HG03457 (cell line): ENCODE measurements at regions not wholly inside any gene's neighbourhood (a gene's known extent, or its start where the extent isn't known, plus 50 kb on each side); places are given as distances from the start of the nearest gene placed in this dataset.
"Not testable (repeated sequence)": the region's sequence is repeated elsewhere in the genome, so short reads cannot be mapped to it uniquely, and the experiment has no call there.

ENCODE experiments used
- ATAC-seq: cut with Tn5 transposase; IDR thresholded peaks from one replicate; pipeline ENCODE4 v1.9.1; 2021; ENCODE audit warnings: moderate number of reproducible peaks; ENCODE audit not compliant: unreplicated experiment

DNA sequence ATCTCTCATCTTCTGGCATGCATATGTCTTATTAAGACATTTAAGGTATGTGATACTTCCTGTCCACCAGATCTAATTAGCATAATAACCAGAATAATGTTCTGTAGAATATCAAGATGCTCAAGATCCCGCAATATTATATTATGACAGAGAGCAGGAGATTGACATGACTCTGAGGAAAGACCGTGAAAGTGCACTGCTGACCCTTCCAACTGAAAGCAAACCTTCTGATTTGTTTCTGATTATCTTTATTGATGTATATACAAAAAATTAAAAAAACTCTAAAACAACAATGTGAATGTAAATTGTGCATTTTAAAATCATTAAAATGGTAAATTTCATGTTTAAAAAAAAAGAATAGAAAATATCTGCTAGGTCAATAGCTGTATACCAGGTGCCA lies 184.4 kb upstream of the TMEM45B start:
- ATAC-seq: no peak

DNA sequence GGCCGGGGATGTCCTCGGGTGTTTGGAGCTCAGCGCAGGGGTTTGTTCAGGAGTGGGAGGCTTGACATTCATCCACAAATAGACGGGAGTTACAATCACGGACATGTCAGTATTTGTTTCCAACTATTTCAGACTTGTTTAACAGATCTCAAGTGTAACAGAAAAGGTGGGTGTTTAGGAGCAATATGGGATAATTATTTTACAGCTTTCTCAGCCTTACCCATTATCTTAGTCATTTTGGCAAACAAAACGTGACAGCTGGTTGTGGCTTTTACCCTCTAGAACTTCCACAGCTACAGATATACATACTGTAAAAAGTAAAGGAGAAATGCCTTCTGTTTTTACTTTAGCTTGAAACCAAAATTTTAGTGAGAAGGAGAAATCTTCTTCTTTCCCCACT lies 178.7 kb upstream of the TMEM45B start:
- ATAC-seq: no peak

DNA sequence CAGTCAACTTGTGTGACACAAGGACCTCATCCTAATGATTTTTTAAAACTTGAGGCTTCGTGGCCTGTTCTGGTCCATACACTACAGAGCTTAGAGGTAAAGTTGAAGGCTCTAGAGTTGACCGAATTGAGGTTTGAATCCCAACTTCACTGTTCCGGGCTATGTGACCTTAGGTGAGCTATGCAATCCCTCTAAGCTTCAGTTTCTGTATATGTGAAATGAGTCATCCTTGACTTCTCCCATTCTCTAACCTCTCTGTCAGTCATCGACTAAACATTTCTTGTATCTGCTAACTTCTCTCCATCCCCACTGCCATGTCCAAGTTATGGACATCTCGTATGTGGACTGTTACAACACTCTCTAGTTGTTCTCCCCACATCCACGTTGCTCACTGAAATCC lies 178.2 kb upstream of the TMEM45B start:
- no peak for ATAC-seq

DNA sequence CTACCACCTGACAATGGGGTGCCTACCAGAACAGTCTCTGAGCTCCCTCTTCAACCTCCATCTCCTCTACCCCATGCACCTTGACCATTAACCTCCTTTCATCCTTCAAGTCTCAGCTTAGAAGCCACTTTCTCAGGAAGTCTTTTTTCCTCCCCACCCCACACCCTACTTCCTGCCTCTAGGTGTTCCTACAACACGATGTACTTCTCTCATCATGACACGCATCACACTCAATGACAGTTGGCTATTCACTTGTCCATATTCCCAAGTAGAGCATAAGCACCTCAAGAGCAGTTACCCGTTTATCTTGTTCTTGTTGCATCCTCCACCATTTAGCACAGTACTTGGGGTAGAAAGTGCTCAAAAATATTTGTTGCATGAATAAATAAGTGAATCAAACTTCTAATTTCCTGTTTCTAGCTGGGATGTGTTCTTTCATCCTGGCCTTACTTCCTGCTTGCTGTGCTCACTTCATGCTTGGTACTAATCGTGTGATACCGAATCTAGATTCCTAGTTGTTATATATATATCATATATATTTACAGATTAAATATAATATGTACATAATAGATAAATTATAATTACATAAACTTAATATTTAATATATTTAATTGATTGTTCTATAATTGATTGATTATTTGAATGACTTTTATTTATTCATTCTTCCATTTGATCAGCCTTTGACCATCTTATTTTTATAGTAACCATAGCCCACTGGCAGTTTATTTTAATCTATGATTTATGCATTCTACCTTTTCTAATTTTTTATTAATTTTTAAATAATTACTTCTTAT lies 177.5 kb upstream of the TMEM45B start:
- ATAC-seq: no peak

DNA sequence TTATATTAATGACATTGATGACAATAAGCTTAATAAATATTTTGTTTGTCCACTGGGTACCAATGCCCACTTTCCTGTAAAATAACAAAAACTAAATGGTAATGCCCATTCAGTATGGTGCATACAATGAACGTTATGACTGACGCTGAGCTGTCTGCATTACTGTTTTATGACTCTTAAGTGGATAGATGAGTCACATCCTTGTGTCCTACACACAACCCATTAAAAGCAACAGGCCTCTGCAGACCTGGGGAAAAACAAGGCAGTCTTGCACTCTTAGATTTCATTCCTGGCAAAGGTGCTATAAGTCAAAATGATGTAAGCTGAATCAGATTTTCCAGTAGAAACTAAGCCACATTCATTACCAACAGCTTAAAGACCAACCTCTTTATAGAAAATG lies 176.3 kb upstream of the TMEM45B start:
- no peak for ATAC-seq

DNA sequence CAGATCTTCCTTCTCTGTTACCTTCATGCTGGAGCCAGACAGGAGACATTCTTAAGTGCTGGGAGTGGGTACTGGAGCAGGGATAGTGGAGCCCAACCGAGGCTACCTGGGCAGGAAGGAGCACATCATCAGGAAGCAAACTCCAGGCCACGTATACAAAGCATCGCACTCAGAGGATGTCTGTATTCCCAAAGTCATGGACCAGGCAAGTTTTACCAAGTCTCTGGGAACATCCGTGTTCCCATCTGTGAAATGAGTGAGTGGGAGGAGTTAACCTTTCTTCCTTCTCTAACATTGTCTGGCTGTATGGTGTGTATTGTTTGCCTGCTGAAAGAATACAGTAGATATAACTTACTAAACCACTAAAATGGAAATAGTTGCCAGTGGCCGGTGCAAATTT lies 175.0 kb upstream of the TMEM45B start:
- no peak for ATAC-seq

DNA sequence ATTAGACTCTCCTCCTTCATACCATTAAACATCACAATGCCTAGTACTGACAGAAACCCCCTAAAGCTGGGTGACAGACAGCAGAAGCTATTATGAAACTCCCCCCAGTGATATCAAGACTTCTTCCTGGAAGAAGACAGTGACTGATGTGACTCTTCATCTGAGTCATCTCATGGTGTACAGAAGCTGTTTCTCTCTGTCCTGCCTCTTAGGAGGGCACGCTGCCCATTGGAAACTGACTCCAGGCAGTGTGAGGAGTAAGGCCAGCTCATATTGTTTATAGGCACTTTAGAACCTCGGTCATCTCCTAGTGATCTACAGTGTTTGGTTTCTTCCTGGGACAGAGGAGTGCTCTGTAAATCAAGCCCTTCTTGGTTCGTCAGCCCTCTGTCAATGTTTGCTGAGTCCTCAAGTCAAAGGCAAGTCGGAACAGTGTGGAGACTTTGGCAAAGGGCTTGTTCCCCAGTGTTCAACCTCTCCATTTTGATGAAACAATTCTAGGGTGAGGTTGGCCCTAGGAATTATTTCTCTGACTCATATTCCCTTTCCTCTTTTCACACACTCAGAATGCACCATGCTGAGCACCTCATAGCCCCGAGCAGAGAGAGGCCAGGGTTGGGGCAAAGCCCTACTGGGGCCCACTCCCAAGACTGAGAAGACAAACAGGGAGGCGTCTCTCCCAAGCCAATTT lies 172.5 kb upstream of the TMEM45B start:
- ATAC-seq: no peak

DNA sequence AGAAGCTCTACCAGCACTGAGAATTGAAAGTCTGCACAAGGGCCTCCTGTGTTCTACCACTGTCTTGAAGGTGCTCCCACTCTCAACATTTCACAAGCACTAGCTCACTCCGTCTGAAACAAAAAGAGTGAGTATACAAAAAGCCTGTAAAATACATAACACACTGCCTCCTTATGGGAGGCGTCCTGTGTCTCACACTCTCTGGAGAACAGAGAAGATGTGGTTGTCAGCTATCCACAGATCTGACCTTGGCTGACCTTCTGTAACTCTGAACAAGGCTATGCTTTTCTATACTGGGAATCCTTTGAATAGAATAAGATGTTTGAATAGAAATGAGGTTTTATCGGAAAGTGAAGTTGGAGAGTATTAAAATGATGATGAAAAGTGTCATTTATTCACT lies 171.3 kb upstream of the TMEM45B start:
- ATAC-seq: no peak

DNA sequence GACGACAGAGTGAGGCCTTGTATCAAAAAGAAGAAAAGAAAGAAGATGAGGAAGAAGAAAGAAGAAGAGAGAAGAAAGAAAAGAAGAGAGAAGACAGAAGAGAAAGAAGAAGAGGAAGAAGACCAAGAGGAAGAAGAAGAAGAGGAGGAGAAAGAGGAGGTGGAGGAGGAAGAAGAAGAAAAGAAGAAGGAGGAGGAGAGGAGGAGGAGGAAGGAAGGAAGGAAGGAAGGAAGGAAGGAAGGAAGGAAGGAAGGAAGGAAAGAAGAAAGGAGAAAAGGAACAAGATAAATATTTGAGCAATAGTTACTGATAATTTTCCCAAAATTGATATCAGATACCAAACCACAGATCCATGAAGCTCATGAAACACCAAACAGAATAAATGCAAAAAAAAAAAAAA lies 169.7 kb upstream of the TMEM45B start:
- no peak for ATAC-seq

DNA sequence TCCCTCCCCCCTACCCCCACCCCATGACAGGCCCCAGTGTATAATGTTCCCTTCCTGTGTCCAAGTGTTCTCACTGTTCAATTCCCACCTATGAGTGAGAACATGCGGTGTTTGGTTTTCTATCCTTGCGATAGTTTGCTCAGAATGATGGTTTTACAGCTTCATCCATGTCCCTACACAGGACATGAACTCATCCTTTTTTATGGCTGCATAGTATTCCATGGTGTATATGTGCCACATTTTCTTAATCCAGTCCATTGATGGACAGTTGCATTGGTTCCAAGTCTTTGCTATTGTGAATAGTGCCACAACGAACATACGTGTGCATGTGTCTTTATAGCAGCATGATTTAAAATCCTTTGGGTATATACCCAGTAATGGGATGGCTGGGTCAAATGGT lies 165.6 kb upstream of the TMEM45B start:
- not testable (repeated sequence) for ATAC-seq

DNA sequence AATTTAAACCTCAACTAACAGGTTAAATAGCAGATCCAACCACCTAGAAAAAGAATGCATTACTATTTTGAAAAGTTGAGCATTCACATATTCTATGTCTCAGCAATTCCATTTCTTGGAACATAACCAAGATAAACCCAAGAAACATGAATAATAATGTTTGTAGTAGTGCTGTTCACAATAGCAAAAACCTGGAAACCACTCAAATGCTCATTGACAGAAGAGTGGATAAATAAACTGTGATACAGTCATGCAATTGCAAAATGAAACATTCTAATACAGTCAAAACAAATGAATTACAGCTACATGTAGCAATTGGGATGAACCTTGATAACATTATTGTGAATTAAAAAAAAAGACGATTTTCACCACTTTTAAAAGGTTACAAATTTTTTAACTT lies 162.8 kb upstream of the TMEM45B start:
- no peak for ATAC-seq

DNA sequence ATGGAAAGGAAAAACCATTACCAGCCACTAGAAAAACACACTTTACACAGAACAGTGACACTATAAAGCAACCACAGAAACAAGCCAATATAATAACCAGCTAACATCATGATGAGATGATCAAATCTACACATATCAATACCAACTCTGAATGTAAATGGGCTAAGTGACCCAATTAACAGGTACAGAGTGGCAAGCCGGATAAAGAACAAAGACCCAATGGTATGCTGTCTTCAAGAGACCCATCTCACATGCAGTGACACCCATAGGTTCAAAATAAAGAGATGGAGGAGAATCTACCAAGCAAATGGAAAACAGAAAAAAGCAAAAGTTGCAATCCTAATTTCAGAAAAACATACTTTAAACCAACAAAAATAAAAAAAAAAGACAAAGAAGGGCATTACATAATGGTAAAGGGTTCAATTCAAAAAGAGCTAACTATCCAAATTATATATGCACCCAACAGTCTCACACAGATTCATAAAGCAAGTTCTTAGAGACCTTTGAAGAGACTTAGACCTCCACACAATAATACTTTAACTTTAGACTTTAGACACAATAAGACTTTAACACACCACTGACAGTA lies 160.3 kb upstream of the TMEM45B start:
- no peak for ATAC-seq

DNA sequence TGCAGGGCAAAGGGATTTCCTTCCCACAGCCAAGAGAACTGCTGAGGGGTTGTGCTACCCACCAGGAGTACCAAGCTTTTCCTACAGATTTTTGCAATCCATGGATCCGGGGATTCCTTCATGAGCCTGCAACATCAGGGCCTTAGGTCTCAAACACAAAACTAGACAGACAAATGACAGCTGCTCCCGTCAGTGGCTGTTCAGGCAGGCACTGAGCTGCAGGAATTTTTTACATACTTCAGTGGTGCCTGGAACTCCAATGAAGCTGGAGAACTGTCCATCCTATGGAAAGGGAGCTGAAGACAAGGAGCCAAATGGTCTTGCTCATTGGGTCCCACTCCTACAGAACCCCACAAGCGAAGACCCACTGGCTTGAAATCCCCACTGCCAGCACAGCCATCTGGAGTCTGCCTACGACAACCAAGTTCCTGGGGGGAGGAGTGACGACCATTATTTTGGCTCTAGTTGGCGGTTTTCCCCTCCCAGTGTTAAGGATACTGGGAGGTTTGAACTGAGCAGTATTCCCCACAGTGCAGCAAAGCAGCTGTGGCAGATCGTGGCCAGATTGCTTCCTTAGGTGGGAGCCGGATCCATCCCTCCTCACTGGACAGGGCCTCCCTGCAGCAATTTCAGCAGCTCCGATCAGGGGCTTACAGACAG lies 157.7 kb upstream of the TMEM45B start:
- no peak for ATAC-seq

DNA sequence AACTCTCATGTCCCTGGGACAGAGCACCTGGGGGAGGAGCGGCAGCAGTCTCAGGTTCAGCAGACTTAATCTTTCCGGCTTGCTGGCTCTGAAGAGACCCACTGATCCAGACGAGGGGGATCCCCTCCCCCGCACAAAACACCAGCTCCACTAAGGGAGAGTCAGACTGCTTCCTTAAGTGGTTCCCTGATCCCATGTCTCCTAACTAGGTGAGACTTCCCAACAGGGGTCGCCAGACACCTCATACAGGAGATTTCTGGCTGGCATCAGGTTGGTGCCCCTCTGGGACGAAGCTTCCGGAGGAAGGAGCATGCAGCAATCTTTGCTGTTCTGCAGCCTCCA lies 157.2 kb upstream of the TMEM45B start:
- ATAC-seq: no peak

DNA sequence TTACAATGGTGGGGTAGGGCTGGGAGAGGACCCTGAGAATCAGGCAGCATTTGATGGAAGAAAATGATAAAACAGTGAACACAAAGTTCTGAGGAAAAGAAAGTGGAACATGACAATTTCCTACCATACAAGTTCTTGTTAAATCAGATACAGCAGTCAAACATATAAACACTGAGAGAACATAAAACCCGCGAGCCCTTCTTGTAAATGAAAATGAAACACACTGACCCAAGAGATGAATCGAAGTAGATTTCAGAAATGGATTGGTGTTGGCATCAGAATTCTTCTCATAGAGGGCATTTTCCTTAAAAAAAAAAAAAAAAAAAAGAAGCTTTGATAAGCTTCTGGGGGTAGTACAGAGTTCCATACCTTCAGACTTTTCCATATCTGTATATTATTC lies 134.7 kb upstream of the TMEM45B start:
- no peak for ATAC-seq

DNA sequence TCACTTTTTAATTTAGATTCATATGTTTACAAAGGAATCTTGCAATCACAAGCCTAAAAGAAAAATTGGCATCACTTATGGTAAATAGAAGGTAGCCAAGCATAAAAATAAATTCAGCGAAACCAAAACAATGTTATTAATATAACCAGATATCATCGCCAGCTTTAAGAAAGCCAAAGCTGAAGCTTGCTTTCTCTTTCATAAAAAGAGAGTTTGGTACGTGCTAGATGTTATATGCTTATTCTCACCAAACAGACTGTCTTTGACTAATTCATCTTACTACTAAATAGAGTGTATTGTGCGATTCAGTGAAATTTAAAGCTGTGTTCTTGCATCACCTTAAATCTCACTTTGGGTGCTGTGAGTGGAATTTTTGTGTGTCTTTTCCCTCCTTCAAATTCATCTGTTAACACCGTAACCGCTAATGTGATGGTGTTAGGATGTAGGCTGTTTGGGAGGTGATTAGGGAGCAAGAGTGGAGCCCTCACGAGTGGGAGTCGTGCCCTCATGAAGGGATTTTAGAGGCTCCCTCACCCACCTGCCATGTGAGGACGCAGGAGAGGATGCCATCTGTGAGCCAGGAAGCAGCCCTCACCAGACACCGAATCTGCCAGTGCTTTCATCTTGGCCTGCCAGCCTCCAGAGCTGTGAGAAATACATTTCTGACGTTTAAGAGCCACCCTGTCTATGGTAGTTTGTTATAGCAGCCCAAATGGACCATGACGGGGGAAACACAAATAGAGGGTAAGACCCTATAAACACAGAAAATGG lies 134.1 kb upstream of the TMEM45B start:
- no peak for ATAC-seq

DNA sequence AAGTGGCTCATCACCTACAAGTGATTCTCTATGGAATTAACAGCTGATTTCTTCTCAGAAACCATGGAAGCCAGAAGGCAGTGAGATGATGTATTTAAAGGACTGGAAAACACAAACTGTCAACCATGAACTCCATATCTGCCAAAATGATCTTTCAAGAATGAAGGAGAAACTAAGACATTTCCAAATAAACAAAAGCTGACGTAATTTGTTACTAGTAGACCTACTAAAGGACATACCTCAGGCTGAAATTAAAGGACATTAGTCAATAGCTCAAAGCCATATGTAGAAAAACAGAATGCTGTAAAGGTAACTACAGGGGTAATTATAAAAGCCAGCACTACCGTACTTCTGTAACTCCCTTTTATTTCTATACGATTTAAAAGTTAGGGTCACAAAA lies 129.4 kb upstream of the TMEM45B start:
- ATAC-seq: no peak

DNA sequence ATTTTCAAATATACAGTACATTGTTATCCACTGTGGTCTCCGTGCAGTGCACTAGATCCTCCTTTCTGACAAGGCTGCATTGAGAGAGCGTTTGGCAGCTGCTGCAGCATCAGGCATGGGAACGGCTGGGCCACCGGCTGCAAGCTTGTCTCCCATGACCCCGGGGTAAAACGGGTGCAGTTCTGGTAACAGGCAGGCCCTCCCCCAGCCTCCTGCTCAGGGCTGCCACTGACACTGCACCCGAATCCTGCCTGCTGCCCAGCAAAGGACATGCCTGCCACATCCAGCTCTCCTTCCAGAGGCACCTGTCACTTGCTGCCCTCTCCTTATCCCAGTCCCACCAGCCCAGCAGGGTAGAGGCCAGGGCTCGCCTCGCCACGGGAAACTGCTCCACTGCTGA lies 124.5 kb upstream of the TMEM45B start:
- no peak for ATAC-seq

DNA sequence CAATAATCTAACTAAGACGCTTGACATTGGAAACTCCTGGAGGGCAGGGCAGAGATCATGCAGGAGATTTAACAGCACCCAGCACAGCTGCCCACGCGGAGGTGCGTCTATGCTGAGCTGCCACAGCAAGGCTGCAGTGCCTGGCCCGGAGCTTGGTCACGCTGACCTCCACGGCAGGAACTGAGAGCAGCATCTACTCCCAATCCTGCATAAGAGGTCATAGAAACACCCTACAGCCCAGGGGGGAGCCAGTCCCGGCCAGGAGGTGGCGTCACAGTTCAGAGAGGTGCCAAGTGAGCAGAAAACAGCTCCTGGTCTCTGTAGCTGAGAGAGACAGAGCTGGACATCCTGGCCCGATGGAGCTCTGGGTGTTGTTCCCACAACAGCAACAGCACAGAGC lies 121.1 kb upstream of the TMEM45B start:
- no peak for ATAC-seq

DNA sequence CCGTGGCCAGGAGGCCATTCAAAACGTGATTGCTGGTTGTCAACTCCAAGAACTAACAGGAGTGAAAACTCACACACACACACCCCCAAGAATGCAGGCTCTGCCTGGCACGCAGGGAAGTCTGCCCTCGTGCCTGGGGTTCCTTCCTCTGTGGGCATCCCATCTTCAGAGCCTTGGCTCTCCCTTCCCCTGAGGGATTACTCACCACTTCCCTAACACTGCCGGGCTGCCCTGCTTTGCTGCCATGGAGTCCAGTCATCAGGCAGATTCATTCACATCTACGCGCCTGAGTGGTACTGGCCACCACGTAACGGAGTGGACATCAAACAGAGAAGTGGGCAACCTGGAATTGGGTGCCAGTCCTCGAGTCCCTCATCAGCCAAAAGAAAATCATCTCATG lies 120.7 kb upstream of the TMEM45B start:
- no peak for ATAC-seq
